ENCODE measurements at regions not wholly inside any gene's neighbourhood (a gene's known extent, or its start where the extent isn't known, plus 50 kb on each side); places are given as distances from the start of the nearest gene placed in this dataset.

DNA sequence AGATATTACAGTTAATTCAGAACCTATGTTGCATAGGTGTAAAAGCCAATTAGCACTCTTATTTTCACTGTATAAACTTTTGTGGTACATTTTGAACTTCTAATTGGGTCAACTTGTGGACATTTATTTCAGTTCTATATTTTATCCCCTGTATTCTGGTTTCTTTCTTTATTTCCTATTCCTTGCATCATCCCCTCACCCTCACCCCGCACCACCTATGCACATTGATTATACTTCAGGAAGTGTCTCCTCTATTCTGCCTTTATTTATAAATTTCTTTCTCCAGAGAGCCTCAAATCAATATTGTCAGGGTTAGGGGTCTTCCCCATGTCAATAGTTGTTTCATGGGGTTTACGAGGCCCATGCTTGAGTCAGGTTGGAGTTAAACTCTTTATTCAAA lies 83.1 kb downstream of the TEX13C start:
- no peaks in the 10 kb centered on the region for H4K20me1 ChIP-seq (ENCODE audit: control insufficient read depth, extremely low read depth, insufficient read depth, low read length)
- no peak overlapping the region for H3K9ac ChIP-seq (ENCODE audit: insufficient read depth, low read length)
- H3K27ac ChIP-seq (ENCODE audit: insufficient read depth, low read length): no peak overlapping the region
- DNase-seq (ENCODE audit: low read depth in 2 of 2): no peak
- TF ChIP-seq, protein P1, sequence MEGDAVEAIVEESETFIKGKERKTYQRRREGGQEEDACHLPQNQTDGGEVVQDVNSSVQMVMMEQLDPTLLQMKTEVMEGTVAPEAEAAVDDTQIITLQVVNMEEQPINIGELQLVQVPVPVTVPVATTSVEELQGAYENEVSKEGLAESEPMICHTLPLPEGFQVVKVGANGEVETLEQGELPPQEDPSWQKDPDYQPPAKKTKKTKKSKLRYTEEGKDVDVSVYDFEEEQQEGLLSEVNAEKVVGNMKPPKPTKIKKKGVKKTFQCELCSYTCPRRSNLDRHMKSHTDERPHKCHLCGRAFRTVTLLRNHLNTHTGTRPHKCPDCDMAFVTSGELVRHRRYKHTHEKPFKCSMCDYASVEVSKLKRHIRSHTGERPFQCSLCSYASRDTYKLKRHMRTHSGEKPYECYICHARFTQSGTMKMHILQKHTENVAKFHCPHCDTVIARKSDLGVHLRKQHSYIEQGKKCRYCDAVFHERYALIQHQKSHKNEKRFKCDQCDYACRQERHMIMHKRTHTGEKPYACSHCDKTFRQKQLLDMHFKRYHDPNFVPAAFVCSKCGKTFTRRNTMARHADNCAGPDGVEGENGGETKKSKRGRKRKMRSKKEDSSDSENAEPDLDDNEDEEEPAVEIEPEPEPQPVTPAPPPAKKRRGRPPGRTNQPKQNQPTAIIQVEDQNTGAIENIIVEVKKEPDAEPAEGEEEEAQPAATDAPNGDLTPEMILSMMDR (conservative IDR thresholded peaks at IDR 0.05 in 1 of 2, IDR thresholded peaks at IDR 0.05 in 1 of 2; ENCODE audit: low read depth in 1 of 2, low read length in 2 of 2): no peak
- TF ChIP-seq EZH2 (IDR thresholded peaks at IDR 0.05; ENCODE audit: low read length, missing control alignments): no peak
- H3K4me3 ChIP-seq (replicated peaks in 1 of 4; ENCODE audit: control extremely low read depth in 1 of 4, insufficient read depth in 1 of 4, low read depth in 3 of 4, low read length in 4 of 4): no peak overlapping the region
- H2AFZ ChIP-seq (ENCODE audit: low read length): no peak overlapping the region
- H3K9me3 ChIP-seq (ENCODE audit: control insufficient read depth, insufficient read depth, low read depth, low read length): no peaks in the 10 kb centered on the region
- no peaks in the 10 kb centered on the region for H3K36me3 ChIP-seq (ENCODE audit: control insufficient read depth, insufficient read depth, low read length)
- no peaks in the 10 kb centered on the region for H3K4me1 ChIP-seq (ENCODE audit: control insufficient read depth, extremely low read depth, insufficient read depth, low read length)
- no peaks in the 10 kb centered on the region for H3K79me2 ChIP-seq (ENCODE audit: control insufficient read depth, insufficient read depth, low read length)
- no peak overlapping the region for H3K4me2 ChIP-seq (ENCODE audit: extremely low read depth, insufficient read depth, low read length)
- H3K27me3 ChIP-seq (ENCODE audit: control insufficient read depth, insufficient read depth, low read length): no peaks in the 10 kb centered on the region

DNA sequence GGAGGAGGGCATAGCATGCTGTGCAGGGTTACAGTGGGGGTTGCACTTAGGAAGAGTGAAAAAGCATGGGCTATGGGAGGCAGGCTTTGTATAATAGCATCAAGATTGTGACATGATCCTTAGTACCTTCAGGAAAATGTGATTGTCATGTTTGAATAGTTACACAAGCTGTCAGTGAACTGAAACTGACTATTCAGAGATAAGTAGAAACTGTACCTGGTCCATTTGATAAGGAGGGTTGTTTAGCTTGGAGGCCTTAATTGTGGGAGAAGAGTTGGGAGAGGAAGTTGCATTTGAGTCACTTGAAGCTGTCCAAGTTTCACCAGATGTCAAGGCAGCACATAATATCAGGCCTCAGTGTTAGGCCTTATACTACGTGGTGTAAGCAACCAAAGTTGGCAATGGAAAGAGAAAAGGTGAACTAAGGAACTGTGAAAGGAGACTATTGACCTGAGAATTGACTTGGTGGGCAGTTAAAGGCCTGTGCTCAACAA lies 85.0 kb downstream of the TEX13C start:
- Histone ChIP-seq H4K20me1 (ENCODE audit: control insufficient read depth, extremely low read depth, insufficient read depth, low read length) (no peaks in the 10 kb centered on the region), H3K9me3 (ENCODE audit: control insufficient read depth, insufficient read depth, low read depth, low read length) (no peaks in the 10 kb centered on the region), H2AFZ (ENCODE audit: low read length) (no peak overlapping the region), H3K36me3 (ENCODE audit: control insufficient read depth, insufficient read depth, low read length) (no peaks in the 10 kb centered on the region), H3K27me3 (ENCODE audit: control insufficient read depth, insufficient read depth, low read length) (no peaks in the 10 kb centered on the region), H3K4me2 (ENCODE audit: extremely low read depth, insufficient read depth, low read length) (no peak overlapping the region), H3K4me3 (replicated peaks in 1 of 4; ENCODE audit: control extremely low read depth in 1 of 4, insufficient read depth in 1 of 4, low read depth in 3 of 4, low read length in 4 of 4) (no peak overlapping the region), H3K4me1 (ENCODE audit: control insufficient read depth, extremely low read depth, insufficient read depth, low read length) (no peaks in the 10 kb centered on the region), H3K9ac (ENCODE audit: insufficient read depth, low read length) (no peak overlapping the region), H3K79me2 (ENCODE audit: control insufficient read depth, insufficient read depth, low read length) (no peaks in the 10 kb centered on the region), H3K27ac (ENCODE audit: insufficient read depth, low read length) (no peak overlapping the region)
- DNase-seq (ENCODE audit: low read depth in 2 of 2): no peak
- TF ChIP-seq, protein P1 (conservative IDR thresholded peaks at IDR 0.05 in 1 of 2, IDR thresholded peaks at IDR 0.05 in 1 of 2; ENCODE audit: low read depth in 1 of 2, low read length in 2 of 2): no peak
- no peak for TF ChIP-seq EZH2 (IDR thresholded peaks at IDR 0.05; ENCODE audit: low read length, missing control alignments)

DNA sequence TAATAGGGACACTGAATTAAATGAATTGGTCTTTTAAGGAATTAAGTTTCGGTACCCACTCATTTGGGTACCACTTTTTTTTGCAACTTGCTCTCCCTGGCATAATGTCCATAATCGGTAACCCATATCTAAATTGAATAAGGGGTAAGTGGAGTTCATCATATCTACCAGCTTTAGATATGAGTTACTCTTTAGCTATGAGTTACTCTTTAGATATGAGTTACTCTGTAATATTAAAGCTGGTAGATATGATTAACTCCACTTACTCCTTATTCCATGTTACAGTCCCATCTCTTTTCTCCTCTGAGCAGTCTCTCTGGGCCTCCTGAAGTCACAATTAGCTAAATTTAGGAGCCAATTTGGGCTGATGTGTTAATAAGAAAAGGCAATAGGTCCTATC lies 85.7 kb downstream of the TEX13C start:
- Histone ChIP-seq H2AFZ (ENCODE audit: low read length) (no peak overlapping the region), H3K9ac (ENCODE audit: insufficient read depth, low read length) (no peak overlapping the region), H3K27ac (ENCODE audit: insufficient read depth, low read length) (no peak overlapping the region), H3K4me1 (ENCODE audit: control insufficient read depth, extremely low read depth, insufficient read depth, low read length) (no peaks in the 10 kb centered on the region), H4K20me1 (ENCODE audit: control insufficient read depth, extremely low read depth, insufficient read depth, low read length) (no peaks in the 10 kb centered on the region), H3K9me3 (ENCODE audit: control insufficient read depth, insufficient read depth, low read depth, low read length) (no peaks in the 10 kb centered on the region), H3K4me3 (replicated peaks in 1 of 4; ENCODE audit: control extremely low read depth in 1 of 4, insufficient read depth in 1 of 4, low read depth in 3 of 4, low read length in 4 of 4) (no peak overlapping the region), H3K27me3 (ENCODE audit: control insufficient read depth, insufficient read depth, low read length) (no peaks in the 10 kb centered on the region), H3K79me2 (ENCODE audit: control insufficient read depth, insufficient read depth, low read length) (no peaks in the 10 kb centered on the region), H3K36me3 (ENCODE audit: control insufficient read depth, insufficient read depth, low read length) (no peaks in the 10 kb centered on the region), H3K4me2 (ENCODE audit: extremely low read depth, insufficient read depth, low read length) (no peak overlapping the region)
- no peak for DNase-seq (ENCODE audit: low read depth in 2 of 2)
- no peak for TF ChIP-seq EZH2 (IDR thresholded peaks at IDR 0.05; ENCODE audit: low read length, missing control alignments)
- TF ChIP-seq, protein P1 (conservative IDR thresholded peaks at IDR 0.05 in 1 of 2, IDR thresholded peaks at IDR 0.05 in 1 of 2; ENCODE audit: low read depth in 1 of 2, low read length in 2 of 2): no peak

Measured in fibroblast of lung (primary cell).